ENCODE measurements at regions not wholly inside any gene's neighbourhood (a gene's known extent, or its start where the extent isn't known, plus 50 kb on each side); places are given as distances from the start of the nearest gene placed in this dataset.

- H4K20me1 ChIP-seq (ENCODE audit: insufficient read depth) = no peaks in the 10 kb centered on the region
- no peak overlapping the region for H3K4me3 ChIP-seq (IDR thresholded peaks at IDR 0.05; ENCODE audit: insufficient read depth, low read depth, low read length)
- H3K9ac ChIP-seq = no peak overlapping the region
- H3K27me3 ChIP-seq (ENCODE audit: insufficient read depth, low read depth) = no peaks in the 10 kb centered on the region
- no peaks in the 10 kb centered on the region for H3K36me3 ChIP-seq (ENCODE audit: insufficient read depth)
- no peak overlapping the region for H3K4me2 ChIP-seq
- no peak overlapping the region for H3K27ac ChIP-seq
- H3K4me1 ChIP-seq (ENCODE audit: low read depth, poor library complexity, severe bottlenecking) = peaks cover 24% of the 10 kb centered on the region
- H3K79me2 ChIP-seq (ENCODE audit: insufficient read depth, low read depth) = no peaks in the 10 kb centered on the region
- H2AFZ ChIP-seq (ENCODE audit: low read depth) = no peak overlapping the region
- TF ChIP-seq, protein P1, sequence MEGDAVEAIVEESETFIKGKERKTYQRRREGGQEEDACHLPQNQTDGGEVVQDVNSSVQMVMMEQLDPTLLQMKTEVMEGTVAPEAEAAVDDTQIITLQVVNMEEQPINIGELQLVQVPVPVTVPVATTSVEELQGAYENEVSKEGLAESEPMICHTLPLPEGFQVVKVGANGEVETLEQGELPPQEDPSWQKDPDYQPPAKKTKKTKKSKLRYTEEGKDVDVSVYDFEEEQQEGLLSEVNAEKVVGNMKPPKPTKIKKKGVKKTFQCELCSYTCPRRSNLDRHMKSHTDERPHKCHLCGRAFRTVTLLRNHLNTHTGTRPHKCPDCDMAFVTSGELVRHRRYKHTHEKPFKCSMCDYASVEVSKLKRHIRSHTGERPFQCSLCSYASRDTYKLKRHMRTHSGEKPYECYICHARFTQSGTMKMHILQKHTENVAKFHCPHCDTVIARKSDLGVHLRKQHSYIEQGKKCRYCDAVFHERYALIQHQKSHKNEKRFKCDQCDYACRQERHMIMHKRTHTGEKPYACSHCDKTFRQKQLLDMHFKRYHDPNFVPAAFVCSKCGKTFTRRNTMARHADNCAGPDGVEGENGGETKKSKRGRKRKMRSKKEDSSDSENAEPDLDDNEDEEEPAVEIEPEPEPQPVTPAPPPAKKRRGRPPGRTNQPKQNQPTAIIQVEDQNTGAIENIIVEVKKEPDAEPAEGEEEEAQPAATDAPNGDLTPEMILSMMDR (conservative IDR thresholded peaks at IDR 0.05; ENCODE audit: low read depth, low read length) = no peak
Observed at GRCh38 chr4:182973941-182974340, 56.8 kb upstream of the DCTD start.

GRCh38 chr4:182973511-182973911 lies 56.3 kb upstream of the DCTD start:
- Histone ChIP-seq H3K79me2 (ENCODE audit: insufficient read depth, low read depth) (no peaks in the 10 kb centered on the region), H2AFZ (ENCODE audit: low read depth) (no peak overlapping the region), H3K36me3 (ENCODE audit: insufficient read depth) (no peaks in the 10 kb centered on the region), H3K4me2 (no peak overlapping the region), H4K20me1 (ENCODE audit: insufficient read depth) (no peaks in the 10 kb centered on the region), H3K4me3 (IDR thresholded peaks at IDR 0.05; ENCODE audit: insufficient read depth, low read depth, low read length) (no peak overlapping the region), H3K4me1 (ENCODE audit: low read depth, poor library complexity, severe bottlenecking) (peaks cover 20% of the 10 kb centered on the region), H3K27me3 (ENCODE audit: insufficient read depth, low read depth) (no peaks in the 10 kb centered on the region), H3K9ac (no peak overlapping the region), H3K27ac (no peak overlapping the region)
- TF ChIP-seq, protein P1 (conservative IDR thresholded peaks at IDR 0.05; ENCODE audit: low read depth, low read length) = no peak

GRCh38 chr4:182971702-182972101 lies 54.5 kb upstream of the DCTD start:
- Histone ChIP-seq H3K4me3 (IDR thresholded peaks at IDR 0.05; ENCODE audit: insufficient read depth, low read depth, low read length) (no peak overlapping the region), H2AFZ (ENCODE audit: low read depth) (no peak overlapping the region), H3K4me2 (no peak overlapping the region), H3K27ac (no peak overlapping the region), H3K79me2 (ENCODE audit: insufficient read depth, low read depth) (no peaks in the 10 kb centered on the region), H3K36me3 (ENCODE audit: insufficient read depth) (no peaks in the 10 kb centered on the region), H3K27me3 (ENCODE audit: insufficient read depth, low read depth) (no peaks in the 10 kb centered on the region), H3K9ac (no peak overlapping the region), H4K20me1 (ENCODE audit: insufficient read depth) (no peaks in the 10 kb centered on the region), H3K4me1 (ENCODE audit: low read depth, poor library complexity, severe bottlenecking) (peaks cover 12% of the 10 kb centered on the region)
- TF ChIP-seq, protein P1 (conservative IDR thresholded peaks at IDR 0.05; ENCODE audit: low read depth, low read length) = no peak

DNA sequence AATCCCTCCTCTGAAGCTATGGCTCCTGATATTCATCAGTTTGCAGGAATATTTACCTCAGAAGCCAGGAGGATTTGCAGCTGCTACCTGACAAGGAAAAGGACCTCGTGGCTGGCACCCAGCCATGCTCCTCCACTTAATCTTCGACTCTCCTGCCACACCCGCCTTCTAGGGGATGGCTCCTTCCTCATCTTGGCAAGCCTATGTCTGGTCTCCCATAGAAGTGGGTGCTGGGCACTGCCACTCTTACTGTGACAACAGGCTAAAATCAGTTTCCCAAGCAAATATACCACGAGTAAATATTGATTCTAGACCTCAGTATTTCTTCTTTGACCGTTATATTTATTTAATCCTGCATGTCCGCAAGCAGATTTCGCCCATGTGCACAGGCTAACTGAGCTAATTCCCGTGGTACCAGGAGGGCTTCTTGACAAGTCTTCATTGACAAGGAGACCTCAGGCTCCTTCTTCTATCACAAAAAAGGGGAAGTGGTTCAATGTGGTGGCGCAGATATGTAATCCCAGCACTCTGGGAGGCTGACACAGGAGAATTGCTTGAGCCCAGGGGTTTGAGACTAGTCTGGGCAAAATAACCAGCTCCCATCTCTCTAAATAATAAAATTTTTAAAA lies 52.6 kb upstream of the DCTD start:
- Histone ChIP-seq H3K36me3 (ENCODE audit: insufficient read depth) (no peaks in the 10 kb centered on the region), H3K79me2 (ENCODE audit: insufficient read depth, low read depth) (no peaks in the 10 kb centered on the region), H3K4me2 (no peak overlapping the region), H3K27ac (no peak overlapping the region), H3K4me3 (IDR thresholded peaks at IDR 0.05; ENCODE audit: insufficient read depth, low read depth, low read length) (no peak overlapping the region), H3K4me1 (ENCODE audit: low read depth, poor library complexity, severe bottlenecking) (no peaks in the 10 kb centered on the region), H2AFZ (ENCODE audit: low read depth) (no peak overlapping the region), H4K20me1 (ENCODE audit: insufficient read depth) (no peaks in the 10 kb centered on the region), H3K9ac (no peak overlapping the region), H3K27me3 (ENCODE audit: insufficient read depth, low read depth) (no peaks in the 10 kb centered on the region)
- TF ChIP-seq, protein P1 (conservative IDR thresholded peaks at IDR 0.05; ENCODE audit: low read depth, low read length) = no peak

Measured in KMS-11 (cell line).